A549 (cell line): ENCODE measurements at regions not wholly inside any gene's neighbourhood (a gene's known extent, or its start where the extent isn't known, plus 50 kb on each side); places are given as distances from the start of the nearest gene placed in this dataset.

Source experiments
- ATAC-seq, 2 experiments: fragments of 200-7000 bp in 1 of 2; fragments of >200 bp in 1 of 2; cut with Nextera tagmentation in 1 of 2; cut with Tn5 transposase in 1 of 2; 3 replicates each; pipeline versions ENCODE4 v1.8.0 to v1.9.1; 2018 to 2020; ENCODE audit warnings: mild to moderate bottlenecking in 1 of 2, moderate library complexity in 1 of 2
- CTCF ChIA-PET: fragments of 300-600 bp; sonication (Branson Sonifier 250); formaldehyde crosslinking; extraction: SDS; loops from one replicate; lab custom pipeline; 2021; ENCODE audit warnings: antibody characterized with exemption, inconsistent platforms; lab: Yijun Ruan, JAX
- POLR2A ChIA-PET: fragments of 350-600 bp; formaldehyde crosslinking; extraction: SDS; loops from one replicate; lab custom pipeline; 2021; ENCODE audit warnings: antibody characterized with exemption, inconsistent platforms; lab: Yijun Ruan, JAX
- DNase-seq, 2 experiments: peaks; one replicate each; pipeline versions ENCODE4 v3.0.0 to v3.0.0-alpha.2; 2011 to 2016; ENCODE audit warnings: low read depth in 1 of 2, low spot score in 1 of 2
- FAIRE-seq: peaks from 2 replicates; lab custom pipeline; 2011; peaks lifted over from hg19 to GRCh38; lab: Jason Lieb, UNC
- H3K27ac ChIP-seq, 2 experiments: fragments of >200 bp; sonication (Bioruptor Twin); formaldehyde crosslinking; 3 replicates each; pipeline ENCODE4 v1.5.1; 2016 to 2017
- H3K4me1 ChIP-seq: fragments of >200 bp; sonication (Bioruptor Twin); formaldehyde crosslinking; 3 replicates; pipeline ENCODE4 v1.6.1; 2016
- H3K4me2 ChIP-seq: fragments of >200 bp; sonication (Bioruptor Twin); formaldehyde crosslinking; 3 replicates; pipeline ENCODE4 v1.6.1; 2016
- H3K4me3 ChIP-seq: fragments of >200 bp; sonication (Bioruptor Twin); formaldehyde crosslinking; 3 replicates; pipeline ENCODE4 v1.5.1; 2016
- H3K9me3 ChIP-seq: fragments of >200 bp; sonication (Bioruptor Twin); formaldehyde crosslinking; 3 replicates; pipeline ENCODE4 v1.6.1; 2016
- CBX2 ChIP-seq: fragments of 200-600 bp; sonication (generic); IDR thresholded peaks from 2 replicates; pipeline ENCODE4 v1.6.1; 2016; ENCODE audit warnings: low read depth, mild to moderate bottlenecking, borderline replicate concordance
- CBX8 ChIP-seq: fragments of 200-600 bp; sonication (generic); IDR thresholded peaks from 2 replicates; pipeline ENCODE4 v1.6.1; 2016
- CTCF ChIP-seq: fragments of >200 bp; sonication (Bioruptor Twin); formaldehyde crosslinking; IDR thresholded peaks from 3 replicates; pipeline ENCODE4 v1.5.1; 2016
- EP300 ChIP-seq, 2 experiments: fragments of >200 bp; sonication (Bioruptor Twin); formaldehyde crosslinking; IDR thresholded peaks; 2 replicates in 1 of 2; 3 replicates in 1 of 2; pipeline ENCODE4 v1.6.1; 2016 to 2017
- ESRRA ChIP-seq: fragments of 150-350 bp; IDR thresholded peaks from 2 replicates; pipeline ENCODE4 v1.6.1; 2014; ENCODE audit warnings: mild to moderate bottlenecking, low read length, borderline replicate concordance
- FOSB ChIP-seq: fragments of 250-450 bp; sonication (Bioruptor Pico); IDR thresholded peaks from 2 replicates; pipeline ENCODE4 v1.5.0; 2020; ENCODE audit warnings: mild to moderate bottlenecking, moderate library complexity
- FOSL2 ChIP-seq, 2 experiments: fragments of 450-650 bp in 1 of 2; fragments of >200 bp in 1 of 2; sonication (Bioruptor Twin) in 1 of 2; formaldehyde crosslinking; IDR thresholded peaks; 2 replicates each; pipeline versions ENCODE4 v1.5.0 to v1.6.1; 2016 to 2020; ENCODE audit warnings: mild to moderate bottlenecking in 1 of 2, moderate library complexity in 1 of 2
- GATA3 ChIP-seq: IDR thresholded peaks from 2 replicates; pipeline ENCODE4 v1.6.1; 2012; ENCODE audit warnings: borderline replicate concordance
- HDAC2 ChIP-seq: fragments of 200-600 bp; sonication (generic); IDR thresholded peaks from 2 replicates; pipeline ENCODE4 v1.6.1; 2016
- HES2 ChIP-seq: fragments of >200 bp; sonication (Bioruptor Twin); formaldehyde crosslinking; IDR thresholded peaks from 2 replicates; pipeline ENCODE4 v1.6.1; 2016
- HEYL ChIP-seq: fragments of 250-450 bp; sonication (Bioruptor Pico); IDR thresholded peaks from 2 replicates; pipeline ENCODE4 v1.8.0; 2021; ENCODE audit warnings: mild to moderate bottlenecking, moderate library complexity
- JUN ChIP-seq, 2 experiments: fragments of >200 bp; sonication (Bioruptor Twin); formaldehyde crosslinking; IDR thresholded peaks; 2 replicates in 1 of 2; 3 replicates in 1 of 2; pipeline ENCODE4 v1.6.1; 2016 to 2017
- JUNB ChIP-seq: fragments of >200 bp; sonication (Bioruptor Twin); formaldehyde crosslinking; IDR thresholded peaks from 2 replicates; pipeline ENCODE4 v1.6.1; 2016
- KDM1A ChIP-seq: fragments of 200-600 bp; sonication (generic); IDR thresholded peaks from 2 replicates; pipeline ENCODE4 v1.6.1; 2016; ENCODE audit warnings: low read depth, mild to moderate bottlenecking
- KDM5A ChIP-seq: fragments of 200-600 bp; sonication (generic); IDR thresholded peaks from 2 replicates; pipeline ENCODE4 v1.6.1; 2016; ENCODE audit warnings: antibody characterized with exemption, mild to moderate bottlenecking
- NFE2L2 ChIP-seq: fragments of 150-350 bp; conservative IDR thresholded peaks from 2 replicates; pipeline ENCODE4 v1.6.1; 2014; ENCODE audit warnings: low read length
- POLR2AphosphoS2 ChIP-seq: conservative IDR thresholded peaks from 2 replicates; pipeline ENCODE4 v1.6.1; 2012; ENCODE audit warnings: low read length, improper control_type of control experiment, inconsistent platforms
- RFX5 ChIP-seq: fragments of 450-650 bp; IDR thresholded peaks from 2 replicates; pipeline ENCODE4 v1.7.1; 2014; ENCODE audit warnings: antibody characterized with exemption, mild to moderate bottlenecking, moderate library complexity
- RNF2 ChIP-seq: fragments of 200-600 bp; sonication (generic); IDR thresholded peaks from 2 replicates; pipeline ENCODE4 v1.6.1; 2016; ENCODE audit warnings: low read depth, mild to moderate bottlenecking, antibody characterized with exemption, moderate library complexity, borderline replicate concordance
- SMC3 ChIP-seq: fragments of >200 bp; sonication (Bioruptor Twin); formaldehyde crosslinking; IDR thresholded peaks from 3 replicates; pipeline ENCODE4 v1.6.1; 2018; ENCODE audit warnings: inconsistent platforms
- TP53 ChIP-seq: fragments of 250-450 bp; sonication (Bioruptor Pico); IDR thresholded peaks from 2 replicates; pipeline ENCODE4 v1.5.0; 2021; ENCODE audit warnings: mild to moderate bottlenecking, moderate library complexity
- USF2 ChIP-seq: fragments of 450-650 bp; IDR thresholded peaks from 2 replicates; pipeline ENCODE4 v1.6.1; 2014; ENCODE audit warnings: antibody characterized with exemption
- ZFP36 ChIP-seq: fragments of 450-650 bp; IDR thresholded peaks from 2 replicates; pipeline ENCODE4 v1.6.1; 2014; ENCODE audit warnings: borderline replicate concordance; ENCODE audit not compliant: partially characterized antibody
- ZNF302 ChIP-seq: fragments of 250-450 bp; sonication (Bioruptor Pico); IDR thresholded peaks from 2 replicates; pipeline ENCODE4 v1.9.0; 2021; ENCODE audit warnings: inconsistent platforms, mild to moderate bottlenecking, moderate library complexity
- WGBS: methylation state at CpG from one replicate; pipeline ENCODE4 v1.1.6; 2017; ENCODE audit errors: missing lambda C conversion rate; 5-methylcytosine and 5-hydroxymethylcytosine counted together
- TF ChIP-seq, protein P1 (sequence below): fragments of 250-450 bp; sonication (Bioruptor Pico); IDR thresholded peaks from 2 replicates; pipeline ENCODE4 v1.5.0; 2020; ENCODE audit warnings: low read depth, mild to moderate bottlenecking, moderate library complexity
- TF ChIP-seq, protein P2 (sequence below): fragments of 250-450 bp; sonication (Bioruptor Pico); IDR thresholded peaks from 2 replicates; pipeline ENCODE4 v1.5.0; 2021; ENCODE audit warnings: mild to moderate bottlenecking, moderate library complexity, borderline replicate concordance
- TF ChIP-seq, protein P3 (sequence below): fragments of >200 bp; sonication (Bioruptor Twin); formaldehyde crosslinking; IDR thresholded peaks from 3 replicates; pipeline ENCODE4 v1.6.1; 2016

- POLR2A ChIA-PET: no interaction called here
- Histone ChIP-seq H3K27ac (no peak overlapping the region), H3K4me1 (no peaks in the 10 kb centered on the region), H3K9me3 (peaks cover 12% of the 10 kb centered on the region), H3K4me2 (no peak overlapping the region), H3K4me3 (no peak overlapping the region)
- ATAC-seq (no peak), DNase-seq (no peak), FAIRE-seq (no peak)
- WGBS: 5% methylated on average over 1 of the region's 1 CpG
- CTCF ChIA-PET: no interaction called here
- TF ChIP-seq, protein P1, sequence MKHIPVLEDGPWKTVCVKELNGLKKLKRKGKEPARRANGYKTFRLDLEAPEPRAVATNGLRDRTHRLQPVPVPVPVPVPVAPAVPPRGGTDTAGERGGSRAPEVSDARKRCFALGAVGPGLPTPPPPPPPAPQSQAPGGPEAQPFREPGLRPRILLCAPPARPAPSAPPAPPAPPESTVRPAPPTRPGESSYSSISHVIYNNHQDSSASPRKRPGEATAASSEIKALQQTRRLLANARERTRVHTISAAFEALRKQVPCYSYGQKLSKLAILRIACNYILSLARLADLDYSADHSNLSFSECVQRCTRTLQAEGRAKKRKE (CRISPR knock-in tag): no peak
- TF ChIP-seq, protein P2, sequence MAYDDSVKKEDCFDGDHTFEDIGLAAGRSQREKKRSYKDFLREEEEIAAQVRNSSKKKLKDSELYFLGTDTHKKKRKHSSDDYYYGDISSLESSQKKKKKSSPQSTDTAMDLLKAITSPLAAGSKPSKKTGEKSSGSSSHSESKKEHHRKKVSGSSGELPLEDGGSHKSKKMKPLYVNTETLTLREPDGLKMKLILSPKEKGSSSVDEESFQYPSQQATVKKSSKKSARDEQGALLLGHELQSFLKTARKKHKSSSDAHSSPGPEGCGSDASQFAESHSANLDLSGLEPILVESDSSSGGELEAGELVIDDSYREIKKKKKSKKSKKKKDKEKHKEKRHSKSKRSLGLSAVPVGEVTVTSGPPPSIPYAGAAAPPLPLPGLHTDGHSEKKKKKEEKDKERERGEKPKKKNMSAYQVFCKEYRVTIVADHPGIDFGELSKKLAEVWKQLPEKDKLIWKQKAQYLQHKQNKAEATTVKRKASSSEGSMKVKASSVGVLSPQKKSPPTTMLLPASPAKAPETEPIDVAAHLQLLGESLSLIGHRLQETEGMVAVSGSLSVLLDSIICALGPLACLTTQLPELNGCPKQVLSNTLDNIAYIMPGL (CRISPR knock-in tag): no peak
- TF ChIP-seq EP300 (IDR thresholded peaks at IDR 0.05): no peak
- TF ChIP-seq ZNF302 (CRISPR knock-in tag): no peak
- no peak for TF ChIP-seq FOSB (CRISPR knock-in tag)
- TF ChIP-seq GATA3: no peak
- TF ChIP-seq JUN (IDR thresholded peaks at IDR 0.05): no peak
- no peak for TF ChIP-seq USF2
- TF ChIP-seq HEYL (CRISPR knock-in tag): no peak
- TF ChIP-seq, protein P3, sequence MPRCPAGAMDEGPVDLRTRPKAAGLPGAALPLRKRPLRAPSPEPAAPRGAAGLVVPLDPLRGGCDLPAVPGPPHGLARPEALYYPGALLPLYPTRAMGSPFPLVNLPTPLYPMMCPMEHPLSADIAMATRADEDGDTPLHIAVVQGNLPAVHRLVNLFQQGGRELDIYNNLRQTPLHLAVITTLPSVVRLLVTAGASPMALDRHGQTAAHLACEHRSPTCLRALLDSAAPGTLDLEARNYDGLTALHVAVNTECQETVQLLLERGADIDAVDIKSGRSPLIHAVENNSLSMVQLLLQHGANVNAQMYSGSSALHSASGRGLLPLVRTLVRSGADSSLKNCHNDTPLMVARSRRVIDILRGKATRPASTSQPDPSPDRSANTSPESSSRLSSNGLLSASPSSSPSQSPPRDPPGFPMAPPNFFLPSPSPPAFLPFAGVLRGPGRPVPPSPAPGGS: no peak
- no peak for TF ChIP-seq CBX2
- no peak for TF ChIP-seq TP53 (CRISPR knock-in tag)
Measured at GRCh38 chr2:16359961-16360360, 305.7 kb downstream of the CYRIA start.

GRCh38 chr2:16357188-16357587 lies 308.4 kb downstream of the CYRIA start:
- ATAC-seq (no peak), DNase-seq (no peak), FAIRE-seq (no peak)
- 2% methylated on average over 1 of the region's 1 CpG for WGBS
- ChIA-PET CTCF (no interaction called here), POLR2A (no interaction called here)
- peaks cover 12% of the 10 kb centered on the region for H3K9me3 ChIP-seq
- no peaks in the 10 kb centered on the region for H3K4me1 ChIP-seq
- no peak overlapping the region for H3K27ac ChIP-seq
- no peak overlapping the region for H3K4me3 ChIP-seq
- no peak for TF ChIP-seq HES2
- no peak for TF ChIP-seq SMC3
- no peak for TF ChIP-seq RFX5
- TF ChIP-seq ZFP36: no peak
- TF ChIP-seq RNF2: no peak
- TF ChIP-seq CBX8: no peak
- no peak for TF ChIP-seq NFE2L2
- TF ChIP-seq, protein P3: no peak
- no peak for TF ChIP-seq CTCF
- TF ChIP-seq KDM5A: no peak
- no peak for TF ChIP-seq HEYL (CRISPR knock-in tag)
- no peak for TF ChIP-seq CBX2
- TF ChIP-seq HDAC2: no peak
- no peak for TF ChIP-seq TP53 (CRISPR knock-in tag)
- no peak for TF ChIP-seq JUNB
- TF ChIP-seq KDM1A: no peak
- no peak for TF ChIP-seq POLR2AphosphoS2
- TF ChIP-seq EP300 (IDR thresholded peaks at IDR 0.05): no peak
- TF ChIP-seq ESRRA: no peak
- TF ChIP-seq FOSL2 (IDR thresholded peaks at IDR 0.05): no peak
- no peak for TF ChIP-seq FOSL2 (CRISPR knock-in tag; IDR thresholded peaks at IDR 0.05)
- TF ChIP-seq, all 56 proteins: peak for 0
- H3K4me2 ChIP-seq: no peak overlapping the region
